Coronary artery (tissue), 2 donors: ENCODE measurements at regions not wholly inside any gene's neighbourhood (a gene's known extent, or its start where the extent isn't known, plus 50 kb on each side); places are given as distances from the start of the nearest gene placed in this dataset.

Source experiments
- DNase-seq: peaks from one replicate; pipeline ENCODE4 v3.0.0-alpha.2; 2017; ENCODE audit warnings: low spot score
- H3K27ac ChIP-seq, 2 donors: fragments of 200-600 bp; sonication (generic); one replicate each; pipeline ENCODE4 v1.5.1; 2016 to 2019
- H3K4me3 ChIP-seq: fragments of 200-600 bp; sonication (generic); 2 replicates; pipeline ENCODE4 v1.5.1; 2016; ENCODE audit warnings: mild to moderate bottlenecking, moderate library complexity
- CTCF ChIP-seq: fragments of 200-600 bp; sonication (generic); IDR thresholded peaks from one replicate; pipeline ENCODE4 v1.5.1; 2019; ENCODE audit warnings: antibody characterized with exemption

- H3K27ac ChIP-seq = no peak overlapping the region
- no peak for DNase-seq
- H3K4me3 ChIP-seq = no peak overlapping the region
- no peak for TF ChIP-seq CTCF
Observed at GRCh38 chr3:147940405-147941193, 531.4 kb downstream of the ZIC1 start.

GRCh38 chr3:147941969-147942368 lies 532.8 kb downstream of the ZIC1 start:
- DNase-seq = no peak
- Histone ChIP-seq H3K27ac (no peak overlapping the region), H3K4me3 (no peak overlapping the region)
- no peak for TF ChIP-seq CTCF

GRCh38 chr3:147943265-147943945 lies 534.2 kb downstream of the ZIC1 start:
- H3K27ac ChIP-seq = peak overlapping the region in 1 of 2 donors; percentile 60
- no peak for DNase-seq
- no peak for TF ChIP-seq CTCF
- H3K4me3 ChIP-seq = no peak overlapping the region

- Histone ChIP-seq H3K4me3 (peak overlapping the region; percentile 63), H3K27ac (peak overlapping the region in 1 of 2 donors; percentile 47)
- peak; percentile 31 for TF ChIP-seq CTCF
- DNase-seq = no peak
Observed at GRCh38 chr3:147945968-147946519, 536.9 kb downstream of the ZIC1 start.

- TF ChIP-seq CTCF = no peak
- DNase-seq = no peak
Observed at GRCh38 chr3:147956615-147957014, 547.5 kb downstream of the ZIC1 start.

GRCh38 chr3:147958754-147959153 lies 549.6 kb downstream of the ZIC1 start:
- Histone ChIP-seq H3K4me3 (no peak overlapping the region), H3K27ac (no peak overlapping the region)
- DNase-seq = no peak
- TF ChIP-seq CTCF = no peak

More at GRCh38 chr3:147956615-147957014, 547.5 kb downstream of the ZIC1 start:
- no peak overlapping the region for H3K4me3 ChIP-seq
- H3K27ac ChIP-seq = no peak overlapping the region
